D721Med (cell line): ENCODE measurements at regions not wholly inside any gene's neighbourhood (a gene's known extent, or its start where the extent isn't known, plus 50 kb on each side); places are given as distances from the start of the nearest gene placed in this dataset.

Source experiments
- DNase-seq: peaks from one replicate; pipeline ENCODE4 v3.0.0; 2011; ENCODE audit warnings: low spot score; ENCODE audit not compliant: insufficient read length
- FAIRE-seq: peaks from 2 replicates; lab custom pipeline; 2011; peaks lifted over from hg19 to GRCh38; lab: Jason Lieb, UNC
- TF ChIP-seq, protein P1 (sequence below): IDR thresholded peaks from 2 replicates; pipeline ENCODE4 v1.5.1; 2012; ENCODE audit warnings: mild to moderate bottlenecking, control low read depth; ENCODE audit not compliant: insufficient read depth; ENCODE audit errors: missing control alignments

DNA sequence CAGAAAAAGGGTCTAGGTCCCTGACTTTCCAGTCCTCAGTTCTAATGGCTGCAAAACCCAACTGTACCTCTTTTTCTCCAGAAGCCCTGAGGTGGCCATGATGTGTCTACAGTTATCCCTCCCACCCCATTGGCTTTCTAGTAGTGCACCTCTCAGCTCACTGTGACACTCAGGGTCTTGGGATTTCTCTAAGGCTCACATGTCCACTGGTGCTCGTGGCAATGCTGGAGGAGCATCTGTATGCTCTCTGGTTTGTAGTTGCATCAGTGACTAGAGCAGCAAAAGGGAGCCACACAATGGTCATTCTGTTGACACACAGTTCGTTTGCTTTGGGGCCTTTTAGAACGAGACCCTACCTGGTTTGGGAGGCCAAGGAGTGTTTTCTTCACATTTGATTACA, 81.6 kb upstream of the SYT6 start:
- FAIRE-seq = no peak
- no peak for DNase-seq
- TF ChIP-seq, protein P1, sequence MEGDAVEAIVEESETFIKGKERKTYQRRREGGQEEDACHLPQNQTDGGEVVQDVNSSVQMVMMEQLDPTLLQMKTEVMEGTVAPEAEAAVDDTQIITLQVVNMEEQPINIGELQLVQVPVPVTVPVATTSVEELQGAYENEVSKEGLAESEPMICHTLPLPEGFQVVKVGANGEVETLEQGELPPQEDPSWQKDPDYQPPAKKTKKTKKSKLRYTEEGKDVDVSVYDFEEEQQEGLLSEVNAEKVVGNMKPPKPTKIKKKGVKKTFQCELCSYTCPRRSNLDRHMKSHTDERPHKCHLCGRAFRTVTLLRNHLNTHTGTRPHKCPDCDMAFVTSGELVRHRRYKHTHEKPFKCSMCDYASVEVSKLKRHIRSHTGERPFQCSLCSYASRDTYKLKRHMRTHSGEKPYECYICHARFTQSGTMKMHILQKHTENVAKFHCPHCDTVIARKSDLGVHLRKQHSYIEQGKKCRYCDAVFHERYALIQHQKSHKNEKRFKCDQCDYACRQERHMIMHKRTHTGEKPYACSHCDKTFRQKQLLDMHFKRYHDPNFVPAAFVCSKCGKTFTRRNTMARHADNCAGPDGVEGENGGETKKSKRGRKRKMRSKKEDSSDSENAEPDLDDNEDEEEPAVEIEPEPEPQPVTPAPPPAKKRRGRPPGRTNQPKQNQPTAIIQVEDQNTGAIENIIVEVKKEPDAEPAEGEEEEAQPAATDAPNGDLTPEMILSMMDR = no peak

DNA sequence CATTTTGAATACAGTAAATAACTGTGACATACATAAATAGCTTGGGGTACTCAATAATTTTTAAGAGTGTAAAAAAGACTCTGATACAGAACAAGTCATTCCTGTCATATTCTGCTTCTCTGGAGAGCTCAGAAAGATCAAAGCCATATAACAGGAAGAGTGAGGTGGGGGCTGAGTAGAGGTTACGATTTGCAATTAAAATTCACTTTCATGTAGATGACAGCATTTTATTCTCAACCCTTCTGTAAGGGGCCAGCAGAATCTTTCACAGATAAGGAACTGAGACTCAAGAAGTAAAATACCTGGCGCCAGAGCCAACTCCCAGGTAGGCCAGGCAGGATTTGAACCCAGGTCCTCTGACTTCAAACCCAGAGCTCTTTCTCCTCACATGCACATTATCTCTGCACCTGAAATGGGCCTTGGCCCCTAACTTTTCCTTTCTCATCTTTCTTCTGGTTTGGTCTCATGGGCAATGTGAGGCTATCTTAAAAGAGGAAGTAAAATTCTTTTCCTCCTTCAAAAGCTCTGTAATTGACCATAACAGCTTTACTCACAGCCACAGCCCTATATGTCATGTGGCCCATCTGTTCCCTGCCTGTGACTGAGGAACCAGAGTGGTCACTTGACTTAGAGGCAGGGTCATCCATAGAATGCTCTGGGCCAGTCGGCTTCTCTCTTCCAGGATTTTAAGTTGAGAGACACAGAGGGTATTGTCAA, 80.9 kb upstream of the SYT6 start:
- DNase-seq = no peak
- no peak for FAIRE-seq
- TF ChIP-seq, protein P1 = no peak

DNA sequence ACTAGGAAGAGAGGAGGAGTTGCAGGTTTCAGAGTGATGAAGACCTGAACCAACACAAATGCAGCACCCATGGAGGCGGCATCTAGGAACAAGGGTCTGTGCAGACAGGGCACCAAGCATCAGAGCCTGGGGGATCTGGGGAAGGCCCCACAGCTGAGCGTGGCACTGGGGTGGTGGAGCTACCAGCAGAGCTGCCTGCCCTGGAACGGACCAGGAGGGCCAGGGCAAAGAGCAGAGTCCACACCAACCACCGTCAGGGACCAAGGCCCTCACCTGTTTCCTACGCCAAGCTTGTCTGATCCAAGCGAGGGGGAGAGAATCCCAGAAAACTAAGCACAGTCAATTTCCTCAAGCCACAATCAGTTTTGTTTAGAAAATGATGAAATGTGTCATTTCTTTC, 79.0 kb upstream of the SYT6 start:
- DNase-seq = no peak
- TF ChIP-seq, protein P1 = no peak
- FAIRE-seq = no peak

DNA sequence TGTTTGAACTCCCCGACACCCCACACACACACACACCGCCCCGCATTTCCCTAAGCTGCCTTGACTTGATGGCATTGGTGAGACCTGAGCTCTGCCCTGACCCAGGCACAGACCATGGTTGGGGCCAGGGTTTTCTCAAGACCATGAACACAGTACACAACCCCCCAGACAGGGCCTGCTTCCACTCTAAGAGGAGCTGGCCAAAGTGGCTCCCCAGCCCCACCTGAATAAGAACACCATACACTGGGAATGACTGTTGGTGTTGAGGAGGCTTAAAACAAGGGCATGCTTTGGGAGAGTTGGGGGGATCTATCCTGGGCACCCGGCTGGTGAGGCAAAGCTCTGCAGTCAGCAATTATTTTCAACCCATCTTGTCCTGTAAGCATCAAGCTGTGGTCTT, 77.6 kb upstream of the SYT6 start:
- no peak for FAIRE-seq
- TF ChIP-seq, protein P1 = no peak
- no peak for DNase-seq

DNA sequence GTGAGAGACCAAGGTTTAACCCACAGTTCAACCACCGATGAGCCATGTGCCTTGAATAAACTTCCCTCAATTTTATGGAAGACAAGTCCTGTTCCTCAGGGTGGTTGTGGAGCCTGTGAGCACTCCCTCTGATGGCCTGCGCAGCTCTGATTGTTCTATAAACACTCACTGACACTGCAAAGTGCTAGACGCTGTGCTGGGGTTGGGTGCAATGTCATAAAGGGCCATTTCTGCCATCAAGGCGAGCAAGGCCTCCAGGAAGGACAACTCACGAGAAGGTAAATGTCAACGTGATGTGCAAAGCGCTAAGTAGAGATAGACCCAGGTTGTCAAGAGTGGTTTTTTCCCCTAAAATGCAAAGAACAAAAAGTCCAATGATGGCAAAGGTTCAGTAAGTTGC, 75.7 kb upstream of the SYT6 start:
- TF ChIP-seq, protein P1 = no peak
- no peak for FAIRE-seq
- no peak for DNase-seq

DNA sequence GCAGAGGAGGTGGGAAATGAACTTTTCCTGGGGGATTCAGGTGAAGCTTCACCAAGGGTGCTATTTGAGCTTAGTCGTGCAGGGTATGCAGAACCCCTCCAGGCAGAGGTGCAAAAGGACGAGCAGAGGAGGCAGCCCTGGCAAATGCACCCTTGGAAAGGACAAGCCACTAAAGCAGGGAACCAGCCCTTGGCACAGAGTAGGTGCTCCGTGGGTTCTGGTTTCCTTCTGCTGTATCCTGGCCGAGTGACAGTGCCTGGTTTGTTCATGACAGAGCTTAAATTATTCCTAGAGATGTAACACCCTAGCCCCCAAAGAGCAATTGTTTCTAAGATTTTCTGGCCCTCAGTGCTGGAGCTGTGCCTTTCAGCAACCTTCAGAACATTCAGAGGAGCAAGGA, 73.4 kb upstream of the SYT6 start:
- TF ChIP-seq, protein P1 = no peak
- DNase-seq (no peak), FAIRE-seq (no peak)

DNA sequence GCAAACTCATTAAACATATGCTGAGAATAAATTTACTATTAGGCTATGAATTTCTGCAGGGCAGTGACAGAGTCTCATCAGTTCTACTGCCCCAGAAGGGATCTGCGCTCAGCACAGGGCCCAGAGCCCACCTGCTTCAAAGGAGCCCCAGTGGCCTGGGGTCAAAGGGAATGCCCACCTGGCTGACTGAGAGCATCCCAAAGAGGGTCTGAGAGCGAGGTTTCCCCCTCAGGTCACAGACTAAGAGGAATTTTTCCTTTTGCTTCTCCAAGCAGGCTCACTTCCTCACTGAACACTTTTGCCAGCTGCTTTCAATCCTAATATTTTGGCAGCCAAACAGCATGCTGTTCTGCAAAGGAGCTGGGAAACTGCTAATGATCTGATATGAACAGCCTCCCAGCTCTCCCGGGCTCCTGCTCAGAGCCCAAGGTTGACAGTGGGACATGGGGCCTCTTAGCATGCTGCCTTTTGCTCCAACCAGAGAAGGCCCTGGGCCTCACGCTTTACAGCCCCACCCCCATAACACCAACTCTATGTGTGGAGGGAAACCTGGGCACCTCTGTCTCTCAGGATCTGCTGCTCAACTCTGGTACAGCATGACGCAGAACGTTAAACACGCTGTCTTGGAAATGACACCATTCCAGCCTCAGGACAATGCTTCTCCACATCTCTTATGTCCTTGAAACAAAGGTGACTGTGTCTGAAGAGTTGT, 70.7 kb upstream of the SYT6 start:
- FAIRE-seq (no peak), DNase-seq (no peak)
- TF ChIP-seq, protein P1 = no peak
